Vagina (tissue), 2 donors: ENCODE measurements at regions not wholly inside any gene's neighbourhood (a gene's known extent, or its start where the extent isn't known, plus 50 kb on each side); places are given as distances from the start of the nearest gene placed in this dataset.

Experiments used
- POLR2A ChIP-seq, 2 donors: fragments of 450-650 bp; IDR thresholded peaks; one replicate each; pipeline ENCODE4 v1.6.1; 2017; ENCODE audit warnings: antibody characterized with exemption in 2 of 2, mild to moderate bottlenecking in 2 of 2, moderate library complexity in 2 of 2
- POLR2AphosphoS5 ChIP-seq, 2 donors: sonication (generic); formaldehyde crosslinking; IDR thresholded peaks; one replicate each; pipeline ENCODE4 v1.9.0; 2017; ENCODE audit warnings: antibody characterized with exemption in 2 of 2, mild to moderate bottlenecking in 2 of 2, low read depth in 1 of 2; ENCODE audit not compliant: insufficient read depth in 1 of 2
- TF ChIP-seq, protein P1 (sequence below), 3 experiments: fragments of 450-650 bp in 2 of 3; fragments of 200-600 bp in 1 of 3; sonication (generic) in 1 of 3; IDR thresholded peaks; one replicate each; pipeline ENCODE4 v1.5.1; 2017 to 2019; ENCODE audit warnings: antibody characterized with exemption in 3 of 3, mild to moderate bottlenecking in 2 of 3, moderate library complexity in 2 of 3

DNA sequence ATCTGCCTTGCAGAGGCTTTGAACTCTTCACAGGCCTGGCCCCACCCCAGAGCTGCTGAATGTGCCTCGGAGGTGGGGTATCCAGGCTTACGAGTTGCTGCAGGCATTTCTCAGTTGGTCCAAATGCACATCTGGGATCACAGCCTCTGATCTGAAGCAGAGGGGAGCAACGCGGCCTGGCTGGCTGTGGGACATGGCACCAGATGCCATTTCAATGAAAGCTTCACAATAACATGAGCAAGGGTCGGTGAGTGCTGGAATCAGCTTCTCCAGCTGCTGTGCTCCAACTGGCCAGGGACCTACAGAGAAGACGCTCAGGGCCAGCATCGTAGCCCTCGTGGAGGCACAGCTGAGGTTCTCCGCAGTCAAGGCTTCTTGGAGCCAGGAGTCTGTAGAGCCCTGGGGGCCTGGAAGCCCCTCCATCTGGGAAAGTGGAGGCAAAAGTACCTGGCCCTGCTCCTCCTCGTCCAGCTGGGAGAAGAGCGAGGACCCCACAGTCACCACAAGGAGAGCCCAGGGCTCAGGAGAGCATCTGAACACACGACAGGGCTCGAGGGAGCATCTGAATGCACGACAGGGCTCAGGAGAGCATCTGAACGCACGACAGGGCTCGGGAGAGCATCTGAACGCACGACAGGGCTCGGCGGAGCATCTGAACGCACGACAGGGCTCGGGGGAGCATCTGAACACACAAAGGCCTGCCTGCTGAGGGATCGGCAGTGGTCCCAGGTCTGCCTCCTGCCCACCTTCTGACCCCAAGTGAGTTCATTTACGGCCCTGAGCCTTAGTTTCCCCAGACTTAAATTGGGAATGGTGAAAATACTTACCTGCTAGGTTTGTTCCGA lies 165.2 kb downstream of the DLL1 start:
- no peak for TF ChIP-seq POLR2A (IDR thresholded peaks at IDR 0.05)
- TF ChIP-seq, protein P1, sequence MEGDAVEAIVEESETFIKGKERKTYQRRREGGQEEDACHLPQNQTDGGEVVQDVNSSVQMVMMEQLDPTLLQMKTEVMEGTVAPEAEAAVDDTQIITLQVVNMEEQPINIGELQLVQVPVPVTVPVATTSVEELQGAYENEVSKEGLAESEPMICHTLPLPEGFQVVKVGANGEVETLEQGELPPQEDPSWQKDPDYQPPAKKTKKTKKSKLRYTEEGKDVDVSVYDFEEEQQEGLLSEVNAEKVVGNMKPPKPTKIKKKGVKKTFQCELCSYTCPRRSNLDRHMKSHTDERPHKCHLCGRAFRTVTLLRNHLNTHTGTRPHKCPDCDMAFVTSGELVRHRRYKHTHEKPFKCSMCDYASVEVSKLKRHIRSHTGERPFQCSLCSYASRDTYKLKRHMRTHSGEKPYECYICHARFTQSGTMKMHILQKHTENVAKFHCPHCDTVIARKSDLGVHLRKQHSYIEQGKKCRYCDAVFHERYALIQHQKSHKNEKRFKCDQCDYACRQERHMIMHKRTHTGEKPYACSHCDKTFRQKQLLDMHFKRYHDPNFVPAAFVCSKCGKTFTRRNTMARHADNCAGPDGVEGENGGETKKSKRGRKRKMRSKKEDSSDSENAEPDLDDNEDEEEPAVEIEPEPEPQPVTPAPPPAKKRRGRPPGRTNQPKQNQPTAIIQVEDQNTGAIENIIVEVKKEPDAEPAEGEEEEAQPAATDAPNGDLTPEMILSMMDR (IDR thresholded peaks at IDR 0.05), result no peak
- no peak for TF ChIP-seq POLR2AphosphoS5 (IDR thresholded peaks at IDR 0.05; ENCODE audit: insufficient read depth in 1 of 2, low read depth in 1 of 2)
